ENCODE measurements at regions not wholly inside any gene's neighbourhood (a gene's known extent, or its start where the extent isn't known, plus 50 kb on each side); places are given as distances from the start of the nearest gene placed in this dataset.

- H3K9me3 ChIP-seq (ENCODE audit: control insufficient read depth in 2 of 2, insufficient read depth in 1 of 2, low read depth in 1 of 2, low read length in 1 of 2): peaks cover 0 to 3% of the 10 kb centered on the region in 2 donors
- no peak overlapping the region for H3K27ac ChIP-seq (ENCODE audit: low read depth in 2 of 2, low read length in 1 of 2)
- no peak overlapping the region for H3K4me3 ChIP-seq (ENCODE audit: low read depth in 1 of 2, low read length in 2 of 2)
- no peaks in the 10 kb centered on the region for H3K36me3 ChIP-seq (ENCODE audit: control insufficient read depth in 2 of 2, insufficient read depth in 2 of 2, low read length in 1 of 2)
- no peaks in the 10 kb centered on the region for H3K27me3 ChIP-seq (ENCODE audit: control insufficient read depth in 1 of 2, insufficient read depth in 2 of 2, low read length in 2 of 2)
- H3K4me1 ChIP-seq (ENCODE audit: control insufficient read depth in 2 of 2, insufficient read depth in 2 of 2, low read length in 1 of 2): no peaks in the 10 kb centered on the region
- WGBS, 2 donors: 60 to 72% methylated on average over 1 of the region's 1 CpG
Observed at GRCh38 chr12:125386652-125387051, 321.4 kb downstream of the AACS start.

GRCh38 chr12:125387206-125387605 lies 322.0 kb downstream of the AACS start:
- H3K4me3 ChIP-seq (ENCODE audit: low read depth in 1 of 2, low read length in 2 of 2): no peak overlapping the region
- peaks cover 0 to 3% of the 10 kb centered on the region in 2 donors for H3K9me3 ChIP-seq (ENCODE audit: control insufficient read depth in 2 of 2, insufficient read depth in 1 of 2, low read depth in 1 of 2, low read length in 1 of 2)
- no peaks in the 10 kb centered on the region for H3K27me3 ChIP-seq (ENCODE audit: control insufficient read depth in 1 of 2, insufficient read depth in 2 of 2, low read length in 2 of 2)
- no peak overlapping the region for H3K27ac ChIP-seq (ENCODE audit: low read depth in 2 of 2, low read length in 1 of 2)
- no peaks in the 10 kb centered on the region for H3K4me1 ChIP-seq (ENCODE audit: control insufficient read depth in 2 of 2, insufficient read depth in 2 of 2, low read length in 1 of 2)
- no peaks in the 10 kb centered on the region for H3K36me3 ChIP-seq (ENCODE audit: control insufficient read depth in 2 of 2, insufficient read depth in 2 of 2, low read length in 1 of 2)

GRCh38 chr12:125389061-125389697 lies 323.9 kb downstream of the AACS start:
- peaks cover 0 to 6% of the 10 kb centered on the region in 2 donors for H3K9me3 ChIP-seq (ENCODE audit: control insufficient read depth in 2 of 2, insufficient read depth in 1 of 2, low read depth in 1 of 2, low read length in 1 of 2)
- H3K27me3 ChIP-seq (ENCODE audit: control insufficient read depth in 1 of 2, insufficient read depth in 2 of 2, low read length in 2 of 2): no peaks in the 10 kb centered on the region
- no peaks in the 10 kb centered on the region for H3K4me1 ChIP-seq (ENCODE audit: control insufficient read depth in 2 of 2, insufficient read depth in 2 of 2, low read length in 1 of 2)
- no peak overlapping the region for H3K27ac ChIP-seq (ENCODE audit: low read depth in 2 of 2, low read length in 1 of 2)
- H3K4me3 ChIP-seq (ENCODE audit: low read depth in 1 of 2, low read length in 2 of 2): no peak overlapping the region
- H3K36me3 ChIP-seq (ENCODE audit: control insufficient read depth in 2 of 2, insufficient read depth in 2 of 2, low read length in 1 of 2): no peaks in the 10 kb centered on the region

GRCh38 chr12:125393569-125393968 lies 328.3 kb downstream of the AACS start:
- no peaks in the 10 kb centered on the region for H3K4me1 ChIP-seq (ENCODE audit: control insufficient read depth in 2 of 2, insufficient read depth in 2 of 2, low read length in 1 of 2)
- H3K27ac ChIP-seq (ENCODE audit: low read depth in 2 of 2, low read length in 1 of 2): no peak overlapping the region
- WGBS, 2 donors: 69 to 72% methylated on average over 7 of the region's 7 CpGs
- no peaks in the 10 kb centered on the region for H3K36me3 ChIP-seq (ENCODE audit: control insufficient read depth in 2 of 2, insufficient read depth in 2 of 2, low read length in 1 of 2)
- H3K9me3 ChIP-seq (ENCODE audit: control insufficient read depth in 2 of 2, insufficient read depth in 1 of 2, low read depth in 1 of 2, low read length in 1 of 2): peaks cover 0 to 9% of the 10 kb centered on the region in 2 donors
- no peak overlapping the region for H3K4me3 ChIP-seq (ENCODE audit: low read depth in 1 of 2, low read length in 2 of 2)
- H3K27me3 ChIP-seq (ENCODE audit: control insufficient read depth in 1 of 2, insufficient read depth in 2 of 2, low read length in 2 of 2): no peaks in the 10 kb centered on the region

GRCh38 chr12:125395583-125396215 lies 330.5 kb downstream of the AACS start:
- Histone ChIP-seq H3K36me3 (ENCODE audit: control insufficient read depth in 2 of 2, insufficient read depth in 2 of 2, low read length in 1 of 2) (no peaks in the 10 kb centered on the region), H3K4me1 (ENCODE audit: control insufficient read depth in 2 of 2, insufficient read depth in 2 of 2, low read length in 1 of 2) (no peaks in the 10 kb centered on the region), H3K27me3 (ENCODE audit: control insufficient read depth in 1 of 2, insufficient read depth in 2 of 2, low read length in 2 of 2) (no peaks in the 10 kb centered on the region), H3K9me3 (ENCODE audit: control insufficient read depth in 2 of 2, insufficient read depth in 1 of 2, low read depth in 1 of 2, low read length in 1 of 2) (peaks cover 0 to 6% of the 10 kb centered on the region in 2 donors), H3K27ac (ENCODE audit: low read depth in 2 of 2, low read length in 1 of 2) (no peak overlapping the region), H3K4me3 (ENCODE audit: low read depth in 1 of 2, low read length in 2 of 2) (no peak overlapping the region)
- WGBS, 2 donors: 81 to 86% methylated on average over 5 of the region's 5 CpGs

- no peaks in the 10 kb centered on the region for H3K4me1 ChIP-seq (ENCODE audit: control insufficient read depth in 2 of 2, insufficient read depth in 2 of 2, low read length in 1 of 2)
- H3K36me3 ChIP-seq (ENCODE audit: control insufficient read depth in 2 of 2, insufficient read depth in 2 of 2, low read length in 1 of 2): no peaks in the 10 kb centered on the region
- no peaks in the 10 kb centered on the region for H3K27me3 ChIP-seq (ENCODE audit: control insufficient read depth in 1 of 2, insufficient read depth in 2 of 2, low read length in 2 of 2)
- no peak overlapping the region for H3K27ac ChIP-seq (ENCODE audit: low read depth in 2 of 2, low read length in 1 of 2)
- no peak overlapping the region for H3K4me3 ChIP-seq (ENCODE audit: low read depth in 1 of 2, low read length in 2 of 2)
- peaks cover 0 to 2% of the 10 kb centered on the region in 2 donors for H3K9me3 ChIP-seq (ENCODE audit: control insufficient read depth in 2 of 2, insufficient read depth in 1 of 2, low read depth in 1 of 2, low read length in 1 of 2)
- WGBS, 2 donors: 78 to 83% methylated on average over 3 of the region's 3 CpGs
Observed at GRCh38 chr12:125399489-125399888, 334.3 kb downstream of the AACS start.

- H3K36me3 ChIP-seq (ENCODE audit: control insufficient read depth in 2 of 2, insufficient read depth in 2 of 2, low read length in 1 of 2): no peaks in the 10 kb centered on the region
- H3K4me3 ChIP-seq (ENCODE audit: low read depth in 1 of 2, low read length in 2 of 2): no peak overlapping the region
- H3K27me3 ChIP-seq (ENCODE audit: control insufficient read depth in 1 of 2, insufficient read depth in 2 of 2, low read length in 2 of 2): no peaks in the 10 kb centered on the region
- no peaks in the 10 kb centered on the region for H3K4me1 ChIP-seq (ENCODE audit: control insufficient read depth in 2 of 2, insufficient read depth in 2 of 2, low read length in 1 of 2)
- no peaks in the 10 kb centered on the region for H3K9me3 ChIP-seq (ENCODE audit: control insufficient read depth in 2 of 2, insufficient read depth in 1 of 2, low read depth in 1 of 2, low read length in 1 of 2)
- no peak overlapping the region for H3K27ac ChIP-seq (ENCODE audit: low read depth in 2 of 2, low read length in 1 of 2)
- 19 to 26% methylated on average over 3 of the region's 3 CpGs for WGBS, 2 donors
Observed at GRCh38 chr12:125402874-125403789, 337.9 kb downstream of the AACS start.

GRCh38 chr12:125403843-125404242 lies 338.6 kb downstream of the AACS start:
- H3K9me3 ChIP-seq (ENCODE audit: control insufficient read depth in 2 of 2, insufficient read depth in 1 of 2, low read depth in 1 of 2, low read length in 1 of 2): no peaks in the 10 kb centered on the region
- no peaks in the 10 kb centered on the region for H3K4me1 ChIP-seq (ENCODE audit: control insufficient read depth in 2 of 2, insufficient read depth in 2 of 2, low read length in 1 of 2)
- no peaks in the 10 kb centered on the region for H3K36me3 ChIP-seq (ENCODE audit: control insufficient read depth in 2 of 2, insufficient read depth in 2 of 2, low read length in 1 of 2)
- H3K4me3 ChIP-seq (ENCODE audit: low read depth in 1 of 2, low read length in 2 of 2): no peak overlapping the region
- WGBS, 2 donors: 71 to 83% methylated on average over 2 of the region's 2 CpGs
- H3K27me3 ChIP-seq (ENCODE audit: control insufficient read depth in 1 of 2, insufficient read depth in 2 of 2, low read length in 2 of 2): no peaks in the 10 kb centered on the region
- no peak overlapping the region for H3K27ac ChIP-seq (ENCODE audit: low read depth in 2 of 2, low read length in 1 of 2)

GRCh38 chr12:125406131-125406530 lies 340.9 kb downstream of the AACS start:
- H3K36me3 ChIP-seq (ENCODE audit: control insufficient read depth in 2 of 2, insufficient read depth in 2 of 2, low read length in 1 of 2): no peaks in the 10 kb centered on the region
- no peak overlapping the region for H3K27ac ChIP-seq (ENCODE audit: low read depth in 2 of 2, low read length in 1 of 2)
- H3K4me1 ChIP-seq (ENCODE audit: control insufficient read depth in 2 of 2, insufficient read depth in 2 of 2, low read length in 1 of 2): no peaks in the 10 kb centered on the region
- WGBS, 2 donors: 81 to 88% methylated on average over 5 of the region's 5 CpGs
- no peaks in the 10 kb centered on the region for H3K27me3 ChIP-seq (ENCODE audit: control insufficient read depth in 1 of 2, insufficient read depth in 2 of 2, low read length in 2 of 2)
- H3K9me3 ChIP-seq (ENCODE audit: control insufficient read depth in 2 of 2, insufficient read depth in 1 of 2, low read depth in 1 of 2, low read length in 1 of 2): no peaks in the 10 kb centered on the region
- no peak overlapping the region for H3K4me3 ChIP-seq (ENCODE audit: low read depth in 1 of 2, low read length in 2 of 2)
